SIG-M5 treated with dmso at 0.1 percent for 504 hours (cell line): ENCODE measurements at regions not wholly inside any gene's neighbourhood (a gene's known extent, or its start where the extent isn't known, plus 50 kb on each side); places are given as distances from the start of the nearest gene placed in this dataset.
"Not testable (repeated sequence)": the region's sequence is repeated elsewhere in the genome, so short reads cannot be mapped to it uniquely, and the experiment has no call there.

ENCODE experiments used
- DNase-seq: peaks from one replicate; lab custom pipeline; 2025; ENCODE audit not compliant: unreplicated experiment; lab: John Stamatoyannopoulos, UW

- no peak for DNase-seq
These were observed 288.7 kb upstream of the DSEL start for GRCh38 chr18:67805261-67805660.

GRCh38 chr18:67794521-67794920 is 278.0 kb upstream of the DSEL start:
- no peak for DNase-seq

GRCh38 chr18:67790527-67790926 is 274.0 kb upstream of the DSEL start:
- no peak for DNase-seq

- no peak for DNase-seq
These were observed 272.6 kb upstream of the DSEL start for GRCh38 chr18:67789165-67789545.

GRCh38 chr18:67788310-67789164 is 272.0 kb upstream of the DSEL start:
- no peak for DNase-seq

- DNase-seq = no peak
These were observed 266.9 kb upstream of the DSEL start for GRCh38 chr18:67783196-67783946.

GRCh38 chr18:67778016-67778415 is 261.5 kb upstream of the DSEL start:
- DNase-seq = no peak

GRCh38 chr18:67776929-67777328 is 260.4 kb upstream of the DSEL start:
- no peak for DNase-seq

GRCh38 chr18:67771271-67771670 is 254.8 kb upstream of the DSEL start:
- DNase-seq = no peak

GRCh38 chr18:67770520-67770919 is 254.0 kb upstream of the DSEL start:
- no peak for DNase-seq

GRCh38 chr18:67766930-67767329 is 250.4 kb upstream of the DSEL start:
- no peak for DNase-seq

GRCh38 chr18:67752211-67752610 is 235.7 kb upstream of the DSEL start:
- DNase-seq = not testable (repeated sequence)

GRCh38 chr18:67742954-67743353 is 226.4 kb upstream of the DSEL start:
- DNase-seq = no peak

GRCh38 chr18:67742525-67742924 is 226.0 kb upstream of the DSEL start:
- no peak for DNase-seq

- DNase-seq = no peak
These were observed 219.0 kb upstream of the DSEL start for GRCh38 chr18:67735506-67735905.

GRCh38 chr18:67733088-67733487 is 216.6 kb upstream of the DSEL start:
- DNase-seq = no peak

GRCh38 chr18:67731851-67732250 is 215.3 kb upstream of the DSEL start:
- DNase-seq = no peak

GRCh38 chr18:67730886-67731285 is 214.4 kb upstream of the DSEL start:
- no peak for DNase-seq

- no peak for DNase-seq
These were observed 211.8 kb upstream of the DSEL start for GRCh38 chr18:67728364-67728763.

GRCh38 chr18:67726882-67727281 is 210.4 kb upstream of the DSEL start:
- no peak for DNase-seq

- no peak for DNase-seq
These were observed 201.3 kb upstream of the DSEL start for GRCh38 chr18:67717800-67718199.

GRCh38 chr18:67715567-67715966 is 199.0 kb upstream of the DSEL start:
- no peak for DNase-seq
